HG03575 (cell line): ENCODE measurements at regions not wholly inside any gene's neighbourhood (a gene's known extent, or its start where the extent isn't known, plus 50 kb on each side); places are given as distances from the start of the nearest gene placed in this dataset.

ENCODE experiments used
- ATAC-seq: cut with Tn5 transposase; IDR thresholded peaks from one replicate; pipeline ENCODE4 v1.9.1; 2021; ENCODE audit not compliant: unreplicated experiment, insufficient number of reproducible peaks, low FRiP score; ENCODE audit errors: extremely low read depth

DNA sequence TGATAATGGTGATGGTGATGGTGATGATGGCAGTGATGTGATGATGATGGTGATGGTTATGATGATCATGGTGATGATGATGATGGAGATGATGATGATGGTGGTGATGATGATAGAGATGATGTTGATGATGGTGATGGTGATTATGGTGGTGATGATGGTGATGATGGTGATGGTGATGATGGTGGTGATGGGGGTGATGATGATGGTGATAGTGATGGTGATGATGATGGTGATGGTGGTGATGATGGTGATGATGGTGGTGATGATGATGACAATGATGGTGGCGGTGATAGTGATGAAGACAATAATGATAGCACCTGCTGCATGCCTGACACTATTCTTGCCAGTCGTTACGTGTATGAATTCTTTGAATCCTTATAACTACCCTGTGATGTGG lies 317.9 kb upstream of the AJAP1 start:
- ATAC-seq, result no peak

DNA sequence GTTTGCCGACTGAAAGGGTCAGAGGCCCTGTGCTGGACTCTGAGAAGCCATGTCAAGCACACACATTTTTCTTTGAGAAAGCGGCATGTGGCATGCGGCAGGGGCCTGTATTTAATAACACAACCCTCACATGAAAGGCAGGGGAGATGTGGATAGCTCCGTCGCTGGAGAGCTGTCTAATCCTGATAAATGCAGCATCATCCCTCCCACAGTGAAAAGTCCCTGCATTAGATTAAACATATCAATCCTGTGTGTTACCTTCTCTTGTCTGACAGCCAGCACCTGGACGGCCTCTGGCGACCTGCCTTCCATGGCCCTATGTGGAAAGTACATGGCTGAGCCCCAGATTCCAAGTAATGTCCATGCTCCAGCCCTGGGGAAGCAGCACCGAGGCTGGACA lies 313.0 kb upstream of the AJAP1 start:
- no peak for ATAC-seq

DNA sequence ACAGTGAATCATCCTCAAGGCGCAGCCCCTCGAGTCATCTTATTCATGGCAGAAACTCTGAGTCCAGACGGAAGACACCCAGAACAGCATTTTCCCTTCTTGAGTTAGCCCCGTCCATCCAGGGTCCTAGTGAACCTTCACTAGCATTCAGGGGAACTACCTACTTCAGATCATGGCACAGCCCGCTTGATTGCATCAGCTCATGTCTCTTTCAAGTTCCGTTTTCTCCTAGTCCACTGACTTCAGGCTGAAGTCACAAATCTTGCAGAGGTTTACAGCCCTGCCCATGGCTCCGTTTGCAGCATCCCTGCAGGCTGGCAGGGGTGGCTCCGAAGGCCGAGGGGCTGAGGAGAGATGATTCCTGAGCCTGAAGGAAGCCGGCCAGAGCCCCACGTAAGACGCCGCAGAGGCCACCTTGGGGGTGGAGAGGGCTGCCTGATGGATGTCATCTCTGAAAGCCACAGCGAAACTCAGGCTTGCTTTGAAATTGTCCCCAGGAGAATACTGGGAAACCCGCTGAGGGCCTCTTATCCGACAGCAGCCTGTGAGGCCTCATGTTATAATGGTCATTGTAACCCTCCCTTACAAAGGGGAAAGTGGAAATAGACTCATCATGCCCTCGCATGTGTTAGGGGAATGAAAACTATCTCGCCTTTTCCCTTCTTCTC lies 310.2 kb upstream of the AJAP1 start:
- no peak for ATAC-seq

DNA sequence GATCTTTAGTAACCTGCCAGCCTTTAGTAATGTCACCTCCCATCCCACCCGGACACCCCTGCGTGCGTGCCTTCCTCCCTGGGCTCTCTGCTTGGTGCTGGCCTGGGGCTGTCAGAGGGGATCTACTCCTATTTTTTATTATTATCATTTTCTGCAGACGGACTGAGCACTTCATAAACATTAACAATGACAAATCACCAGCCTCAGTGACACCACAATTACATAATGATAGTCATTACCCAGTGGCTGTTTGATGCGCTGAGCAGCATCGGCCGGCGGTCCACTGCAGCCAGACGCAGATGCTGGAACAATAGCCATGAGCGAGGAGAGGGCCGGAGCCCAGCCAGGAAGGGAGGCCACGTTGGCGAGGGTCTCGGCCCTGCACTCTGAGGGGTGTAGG lies 309.3 kb upstream of the AJAP1 start:
- ATAC-seq, result no peak

DNA sequence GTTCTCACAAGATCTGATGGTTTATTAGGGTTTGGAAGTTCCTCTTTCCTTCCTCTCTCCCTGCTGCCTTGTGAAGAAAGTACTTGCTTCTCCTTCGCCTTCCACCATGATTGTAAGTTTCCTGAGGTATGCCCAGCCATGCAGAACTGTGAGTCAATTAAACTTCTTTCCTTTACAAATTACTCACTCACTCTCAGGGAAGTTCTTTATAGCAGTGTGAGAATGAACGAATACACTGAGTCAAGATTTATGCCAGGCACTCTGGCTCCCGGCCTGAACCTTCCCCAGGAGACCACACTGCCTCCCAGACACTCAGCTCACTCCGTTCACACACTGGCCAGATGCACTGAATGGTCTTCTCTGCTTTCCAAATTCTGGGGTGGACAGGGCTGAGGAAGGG lies 308.3 kb upstream of the AJAP1 start:
- ATAC-seq, result no peak

DNA sequence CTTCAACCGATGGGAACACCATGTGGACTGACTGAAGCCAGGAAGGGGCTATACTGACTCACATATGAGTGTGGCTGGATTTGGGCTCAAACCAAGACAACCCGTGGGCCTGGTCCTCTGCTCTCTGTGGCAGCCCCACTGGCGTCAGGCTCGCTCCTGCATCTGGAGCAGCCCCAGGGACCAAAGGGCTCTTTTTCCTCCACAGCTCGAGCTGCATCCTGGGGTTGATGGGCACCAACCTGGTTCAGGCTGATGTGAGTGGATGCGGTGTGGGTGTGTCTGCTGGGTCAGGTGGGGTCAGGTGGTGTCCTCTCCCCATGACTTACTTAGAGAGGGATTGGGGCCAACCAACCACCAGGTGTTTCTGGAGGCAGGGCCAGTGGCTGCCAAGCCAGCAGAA lies 303.0 kb upstream of the AJAP1 start:
- no peak for ATAC-seq

DNA sequence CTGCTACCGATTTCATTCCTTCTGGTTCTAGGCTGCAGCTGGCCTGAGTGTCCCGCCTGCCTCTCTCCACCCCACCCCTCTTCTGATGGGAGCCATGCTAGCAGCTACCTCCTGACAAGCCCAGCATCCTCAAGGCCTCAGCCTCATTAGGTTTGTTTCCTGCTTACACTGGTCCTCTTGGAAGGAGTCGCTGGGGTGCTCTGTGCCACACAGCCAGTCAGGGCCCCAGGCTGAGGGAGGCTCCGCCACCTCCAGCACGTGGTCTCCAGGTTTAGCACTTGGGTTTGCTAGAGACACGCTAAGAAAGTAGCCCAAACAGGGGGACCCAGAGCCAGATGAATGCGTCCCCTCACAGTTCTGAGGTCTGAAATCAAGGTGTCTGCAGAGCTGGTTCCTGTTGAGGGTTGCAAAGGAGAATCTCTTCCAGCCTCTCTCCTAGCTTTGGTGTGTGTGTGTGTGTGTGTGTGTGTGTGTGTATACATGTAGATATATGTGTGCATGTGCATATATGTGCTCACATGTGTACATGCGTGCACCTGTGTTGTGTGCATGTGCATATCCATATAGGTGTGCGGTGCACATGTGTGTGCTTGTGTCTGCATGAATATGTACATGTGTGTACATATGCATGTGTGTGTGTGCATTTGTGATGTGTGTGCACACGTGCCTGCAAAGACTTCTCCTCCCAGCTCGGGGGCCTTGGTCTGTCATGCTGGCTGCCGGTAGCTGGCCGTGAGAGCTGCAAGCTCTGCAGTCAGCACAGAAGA lies 301.1 kb upstream of the AJAP1 start:
- ATAC-seq, result no peak

DNA sequence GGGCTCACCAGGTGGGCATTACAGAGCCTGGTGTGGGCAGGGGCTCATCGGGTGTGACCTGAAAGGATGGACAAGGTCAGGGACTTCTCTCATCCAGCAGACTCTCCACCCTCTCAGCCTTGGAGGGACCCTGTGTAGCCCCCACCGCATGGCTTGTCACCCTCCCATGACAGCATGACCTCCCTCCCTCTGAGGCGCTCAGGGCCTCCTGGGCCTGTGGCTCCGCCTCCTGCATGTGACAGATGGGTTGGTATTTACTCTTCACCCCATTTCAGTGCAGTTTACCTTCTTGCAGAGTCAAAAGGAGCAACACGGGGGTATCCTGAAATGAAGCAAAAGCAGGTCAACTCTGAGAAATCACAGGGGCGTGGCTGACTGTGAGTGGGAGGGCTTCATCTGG lies 298.6 kb upstream of the AJAP1 start:
- ATAC-seq, result no peak

DNA sequence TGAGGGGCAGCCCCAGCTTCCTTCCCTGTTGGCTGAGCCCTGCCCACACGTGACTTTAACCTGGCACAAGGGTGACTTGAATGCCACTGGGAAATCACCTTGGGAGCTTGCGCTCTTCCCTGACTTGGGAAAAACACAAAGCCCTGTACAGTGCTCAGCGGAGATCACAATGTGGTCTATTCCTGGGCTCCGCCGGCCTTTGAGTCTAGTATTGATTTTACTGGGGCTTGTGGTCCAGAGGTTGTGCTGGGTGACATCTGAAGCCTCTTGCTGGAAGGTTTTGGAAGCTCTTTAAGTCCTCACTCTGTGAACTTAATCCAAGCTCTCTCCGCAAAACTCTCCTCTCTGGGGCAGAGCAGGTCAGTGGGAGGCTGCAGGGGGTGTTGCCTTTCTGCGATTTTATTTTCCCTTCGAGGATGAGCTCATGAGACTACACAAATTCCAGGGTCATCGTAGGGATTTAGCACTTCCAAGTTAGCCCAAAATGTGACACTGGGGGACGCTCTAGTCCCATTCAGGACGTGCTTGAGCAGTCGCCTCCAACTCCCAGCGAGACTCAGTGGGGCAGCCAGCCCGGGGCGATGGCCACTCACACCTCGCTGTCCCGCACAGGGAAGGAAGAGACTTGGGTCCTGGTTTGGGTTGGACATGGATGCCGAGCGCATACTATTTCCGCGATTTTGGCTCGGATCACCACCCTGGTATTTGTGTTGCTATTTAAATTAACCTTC lies 291.9 kb upstream of the AJAP1 start:
- ATAC-seq, result no peak

DNA sequence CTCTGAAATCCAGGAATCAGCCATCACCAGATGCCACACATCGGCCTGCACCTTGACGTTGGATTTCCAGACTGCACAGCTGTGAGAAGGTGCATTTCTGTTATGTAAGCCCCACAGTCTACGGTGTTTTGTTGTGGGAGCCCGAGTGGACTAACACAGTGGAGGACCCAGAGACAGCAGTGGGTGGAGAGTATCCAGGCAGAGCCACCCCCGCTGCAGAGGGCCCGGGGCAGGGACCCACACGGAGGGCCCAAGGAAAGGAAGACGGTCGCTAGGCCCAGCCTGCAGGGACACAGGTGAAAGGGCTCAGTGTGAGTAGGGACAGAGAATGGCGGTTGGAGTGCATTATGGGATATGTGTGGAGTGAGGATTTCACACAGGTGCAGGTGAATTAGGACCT lies 288.3 kb upstream of the AJAP1 start:
- no peak for ATAC-seq

DNA sequence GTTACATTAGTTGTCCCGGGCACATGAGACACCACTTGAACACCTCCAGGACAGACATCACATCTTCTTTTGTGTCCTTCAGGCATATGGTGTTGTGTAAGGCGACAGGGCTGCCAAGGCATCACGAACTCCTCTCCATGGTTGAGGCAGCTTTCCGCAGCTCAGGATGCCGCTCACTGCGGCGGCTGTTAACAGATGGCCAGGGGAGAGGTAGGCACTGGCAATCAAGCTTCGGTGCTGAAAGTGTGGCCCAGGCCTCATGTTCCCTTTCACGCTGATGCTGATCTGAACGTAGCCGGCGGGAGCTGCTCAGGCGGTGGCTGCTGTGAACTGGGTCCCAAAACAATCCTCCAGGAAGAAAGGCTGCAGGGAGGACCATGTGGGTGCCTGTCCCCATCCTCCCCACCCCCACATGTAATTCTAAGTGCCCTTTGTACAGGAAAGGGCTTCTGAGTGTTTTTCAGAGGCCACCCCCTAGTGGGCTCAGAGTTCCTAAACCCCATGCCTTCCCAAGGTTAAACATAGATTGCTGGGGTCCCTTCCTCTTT lies 287.1 kb upstream of the AJAP1 start:
- no peak for ATAC-seq

DNA sequence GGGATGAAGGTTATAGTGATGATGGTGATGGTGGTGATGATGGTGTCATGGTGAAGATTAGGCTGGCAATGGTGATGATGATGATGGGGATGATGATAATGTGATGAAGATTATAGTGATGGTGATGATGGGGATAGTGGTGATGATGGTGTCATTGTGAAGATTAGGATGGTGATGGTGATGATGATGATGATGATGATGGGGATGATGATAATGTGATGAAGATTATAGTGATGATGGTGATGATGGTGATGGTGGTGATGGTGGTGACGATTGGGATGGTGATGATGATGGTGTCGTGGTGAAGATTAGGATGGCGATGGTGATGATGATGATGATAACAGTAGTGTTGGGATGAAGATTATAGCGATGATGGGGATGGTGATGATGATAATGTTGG lies 285.1 kb upstream of the AJAP1 start:
- ATAC-seq, result no peak

DNA sequence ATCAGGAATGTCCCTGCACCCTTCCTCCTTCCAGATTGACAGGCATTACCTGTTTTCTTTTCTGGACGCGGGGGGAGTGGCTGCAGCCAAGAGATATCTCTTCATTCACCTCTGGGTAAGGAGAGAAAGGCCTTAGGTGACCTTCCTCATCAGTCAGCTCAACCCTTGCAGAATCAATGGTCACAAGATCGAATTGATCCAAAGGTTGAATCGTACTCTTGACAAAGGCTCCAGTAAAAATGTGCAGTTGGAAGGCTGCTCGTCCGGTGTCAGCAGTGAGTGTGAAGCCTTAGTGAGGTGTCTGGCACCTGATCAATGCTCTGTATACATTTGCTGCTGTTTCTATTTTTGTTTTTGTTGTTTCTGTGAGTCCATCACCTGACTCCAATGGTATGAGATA lies 282.6 kb upstream of the AJAP1 start:
- no peak for ATAC-seq

DNA sequence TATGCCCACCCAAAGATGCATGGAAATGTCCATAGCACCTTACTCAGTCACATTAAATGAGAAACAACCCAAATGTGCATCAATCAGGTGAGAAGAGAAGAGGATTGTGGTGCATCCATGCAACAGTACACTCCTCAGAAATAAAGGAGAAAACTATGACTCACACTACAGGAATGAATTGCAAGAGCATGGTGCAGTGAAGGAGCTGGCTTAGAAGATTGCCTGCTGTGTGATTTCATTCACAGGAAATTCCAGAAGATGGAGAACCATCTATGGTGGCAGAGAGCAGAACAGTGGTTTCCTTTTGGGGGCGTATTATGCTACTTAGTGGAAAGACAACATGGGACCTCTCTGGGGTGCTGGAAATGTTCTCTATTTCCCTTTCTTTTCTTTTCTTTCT lies 278.6 kb upstream of the AJAP1 start:
- no peak for ATAC-seq

DNA sequence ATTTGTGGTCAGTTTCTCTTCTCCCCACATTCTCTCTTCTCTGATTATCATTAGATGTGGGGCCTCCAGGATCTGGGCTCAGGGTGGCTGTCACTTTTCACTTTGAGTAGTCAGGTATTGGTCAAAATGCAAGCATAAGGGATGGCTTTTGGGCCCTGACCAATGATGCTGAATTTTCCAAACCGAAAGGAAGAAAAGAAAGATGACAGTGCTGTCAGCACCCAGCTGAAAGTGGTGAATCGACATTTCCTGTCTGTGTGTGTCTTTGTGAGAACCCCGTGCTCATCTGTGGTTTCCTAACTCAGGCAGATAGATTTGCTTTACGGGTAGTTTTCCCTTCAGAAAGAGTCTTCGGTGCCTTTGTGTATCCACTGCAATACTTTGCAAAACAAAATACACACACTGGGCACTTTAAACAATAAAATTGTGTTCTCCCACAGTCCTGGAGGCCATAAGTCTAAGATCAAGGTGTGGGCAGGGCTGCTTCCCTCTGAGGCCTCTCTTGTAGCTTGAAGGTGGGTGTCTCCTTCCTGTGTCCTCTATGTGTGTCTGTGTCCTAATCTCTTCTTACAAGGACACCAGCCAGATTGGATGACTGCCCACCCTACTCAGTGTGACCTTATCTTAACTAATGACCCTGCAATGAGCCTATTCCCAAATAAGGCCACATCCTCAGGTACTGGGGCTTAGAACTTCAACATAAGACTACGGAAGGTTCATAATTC lies 274.8 kb upstream of the AJAP1 start:
- no peak for ATAC-seq

DNA sequence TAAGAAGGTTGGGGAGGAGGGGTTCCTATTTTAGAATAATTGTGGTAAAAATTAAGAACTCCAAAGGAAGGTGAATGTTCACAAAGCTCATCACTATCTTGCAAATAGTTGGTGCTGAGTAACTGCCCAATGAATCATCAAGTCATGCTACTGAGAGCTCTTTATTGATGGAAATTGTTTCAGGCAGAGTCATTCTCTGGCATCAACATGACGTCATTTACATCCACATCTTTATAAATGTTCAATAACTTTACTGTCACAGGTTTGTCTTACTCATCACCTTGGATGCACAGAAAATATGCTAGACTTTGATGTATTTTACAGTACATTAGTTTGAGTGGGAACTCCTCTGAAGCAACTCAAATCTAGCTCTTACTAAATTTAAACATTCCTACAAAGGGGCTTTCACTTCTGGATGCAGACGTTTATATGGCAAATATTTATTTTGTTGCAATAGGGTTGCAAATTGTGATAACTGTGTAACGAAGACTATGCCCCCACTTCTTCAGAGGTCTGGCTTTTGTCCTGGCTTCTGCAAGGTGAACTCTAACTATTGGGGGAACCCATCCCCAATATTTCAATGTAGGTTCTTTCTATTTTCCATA lies 273.7 kb upstream of the AJAP1 start:
- ATAC-seq, result no peak

DNA sequence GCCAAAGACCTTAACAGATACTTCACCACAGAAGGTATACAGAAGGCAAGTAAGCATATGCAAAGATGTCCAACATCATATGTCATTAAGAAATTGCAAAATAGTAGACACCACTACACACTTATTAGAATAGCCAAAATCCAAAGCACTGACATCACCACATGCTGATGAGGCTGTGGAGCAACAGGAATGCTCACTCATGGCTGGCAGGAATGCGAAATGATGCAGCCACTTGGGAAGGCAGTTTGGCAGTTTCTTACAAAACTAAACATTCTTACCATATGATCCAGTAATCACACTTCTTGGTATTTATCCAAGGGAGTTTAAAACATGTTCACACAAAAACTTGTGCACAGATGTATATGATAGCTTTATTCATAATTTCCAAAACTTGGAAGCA lies 261.2 kb upstream of the AJAP1 start:
- ATAC-seq, result no peak

DNA sequence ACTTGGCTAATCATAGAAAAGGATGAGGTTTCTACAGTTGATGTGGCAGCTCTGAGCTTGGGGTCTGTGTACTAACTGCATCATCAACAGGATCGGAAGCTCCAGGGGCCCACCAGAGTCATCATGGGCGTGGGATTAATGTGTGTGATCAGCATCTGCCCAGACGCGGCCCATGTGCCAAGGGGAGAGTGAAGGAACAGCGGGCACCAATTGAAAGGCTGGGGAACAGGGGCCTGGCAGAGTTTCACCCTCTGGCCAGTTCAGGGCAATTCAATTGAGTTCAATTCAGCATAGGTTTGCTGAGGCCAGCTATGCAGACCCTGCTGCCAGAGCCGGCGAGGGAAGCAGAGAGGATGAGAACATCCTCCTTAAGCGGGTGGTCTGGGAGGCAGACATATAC lies 260.0 kb upstream of the AJAP1 start:
- no peak for ATAC-seq

DNA sequence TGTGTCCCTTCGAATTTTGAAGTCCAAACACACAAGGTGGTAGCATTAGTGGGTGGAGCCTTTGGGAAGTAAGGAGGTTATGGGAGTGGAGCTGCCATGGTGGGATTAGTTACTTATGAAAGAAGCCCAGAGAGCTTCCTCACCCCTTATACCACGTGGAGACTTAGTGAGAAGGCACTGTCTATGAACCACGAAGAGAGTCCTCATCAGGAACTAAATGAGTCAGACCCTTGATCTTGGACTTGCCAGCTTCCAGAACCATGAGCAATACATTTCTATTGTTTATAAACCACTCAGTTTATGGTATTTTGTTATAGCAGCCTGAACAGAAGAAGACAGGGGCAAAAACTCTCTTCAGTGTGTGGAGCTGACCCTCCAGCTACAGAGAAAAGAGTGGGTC lies 259.3 kb upstream of the AJAP1 start:
- ATAC-seq, result no peak
